Stimulated activated CD4-positive, alpha-beta T cell treated with anti-CD3 and anti-CD28 coated beads, Interleukin-15, amount 100 ng/mL, for 48 hours (primary cell): ENCODE measurements at regions not wholly inside any gene's neighbourhood (a gene's known extent, or its start where the extent isn't known, plus 50 kb on each side); places are given as distances from the start of the nearest gene placed in this dataset.
"Not testable (repeated sequence)": the region's sequence is repeated elsewhere in the genome, so short reads cannot be mapped to it uniquely, and the experiment has no call there.

Experiments used
- DNase-seq, 2 donors: peaks; one replicate each; pipeline ENCODE4 v3.0.0-alpha.2; 2020; ENCODE audit warnings: low read depth in 2 of 2

DNA sequence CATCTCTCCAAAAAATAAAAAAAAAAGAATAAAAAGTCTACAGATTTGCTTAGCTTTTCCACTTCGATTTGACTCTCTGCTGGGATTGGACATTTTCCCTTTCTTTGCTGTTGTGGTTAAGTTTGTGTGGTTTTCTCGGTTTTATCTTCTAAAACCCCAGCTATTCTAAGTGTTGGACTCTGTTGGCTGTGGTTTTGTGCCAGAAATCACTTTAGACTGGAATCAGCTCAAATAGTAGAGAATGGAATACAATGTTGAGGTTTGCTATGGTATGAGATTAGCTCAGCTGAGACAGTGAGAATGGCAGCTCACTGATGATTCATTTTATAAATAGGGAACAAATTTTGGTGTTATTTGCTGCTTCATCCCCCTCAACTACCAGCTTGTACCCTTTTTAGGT lies 116.0 kb downstream of the BUB3 start:
- no peak for DNase-seq

DNA sequence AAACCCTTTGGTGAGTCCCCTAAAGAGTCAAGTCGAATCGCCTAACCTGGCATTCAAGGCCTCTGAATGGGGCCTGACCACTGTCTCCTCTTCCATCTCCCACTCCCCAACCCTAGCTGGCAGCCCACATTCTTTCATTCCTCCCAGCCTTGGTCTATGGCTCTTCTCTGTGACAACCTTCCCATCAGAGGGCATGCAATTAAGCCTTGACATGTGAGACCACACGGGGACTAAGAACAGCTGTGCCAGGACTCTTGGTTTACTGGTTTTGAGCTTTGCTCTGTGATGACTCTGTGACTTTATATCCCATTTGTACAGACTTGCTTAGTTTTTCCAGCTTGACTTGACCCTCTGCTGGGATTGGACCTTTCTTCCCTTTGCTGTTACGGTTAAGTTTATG lies 116.6 kb downstream of the BUB3 start:
- DNase-seq, result no peak

DNA sequence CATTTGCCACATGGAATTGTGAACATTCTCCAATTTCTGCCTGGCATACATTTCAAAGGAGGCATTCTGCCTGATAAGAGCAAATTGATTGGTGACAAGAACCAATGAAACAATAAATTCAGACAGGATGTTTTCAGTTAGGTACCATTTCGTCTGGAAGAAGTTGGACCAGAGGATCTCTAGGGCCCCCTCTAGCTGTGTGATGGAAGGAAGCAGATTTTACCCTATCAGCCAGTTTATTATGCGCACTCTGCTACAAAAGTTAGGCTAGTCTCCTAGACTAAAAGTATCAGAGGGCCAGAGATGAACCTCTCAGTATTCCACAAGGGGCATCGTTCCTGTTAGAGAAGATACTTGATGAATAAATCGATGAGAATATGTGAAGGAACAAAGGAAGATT lies 118.0 kb downstream of the BUB3 start:
- no peak for DNase-seq

DNA sequence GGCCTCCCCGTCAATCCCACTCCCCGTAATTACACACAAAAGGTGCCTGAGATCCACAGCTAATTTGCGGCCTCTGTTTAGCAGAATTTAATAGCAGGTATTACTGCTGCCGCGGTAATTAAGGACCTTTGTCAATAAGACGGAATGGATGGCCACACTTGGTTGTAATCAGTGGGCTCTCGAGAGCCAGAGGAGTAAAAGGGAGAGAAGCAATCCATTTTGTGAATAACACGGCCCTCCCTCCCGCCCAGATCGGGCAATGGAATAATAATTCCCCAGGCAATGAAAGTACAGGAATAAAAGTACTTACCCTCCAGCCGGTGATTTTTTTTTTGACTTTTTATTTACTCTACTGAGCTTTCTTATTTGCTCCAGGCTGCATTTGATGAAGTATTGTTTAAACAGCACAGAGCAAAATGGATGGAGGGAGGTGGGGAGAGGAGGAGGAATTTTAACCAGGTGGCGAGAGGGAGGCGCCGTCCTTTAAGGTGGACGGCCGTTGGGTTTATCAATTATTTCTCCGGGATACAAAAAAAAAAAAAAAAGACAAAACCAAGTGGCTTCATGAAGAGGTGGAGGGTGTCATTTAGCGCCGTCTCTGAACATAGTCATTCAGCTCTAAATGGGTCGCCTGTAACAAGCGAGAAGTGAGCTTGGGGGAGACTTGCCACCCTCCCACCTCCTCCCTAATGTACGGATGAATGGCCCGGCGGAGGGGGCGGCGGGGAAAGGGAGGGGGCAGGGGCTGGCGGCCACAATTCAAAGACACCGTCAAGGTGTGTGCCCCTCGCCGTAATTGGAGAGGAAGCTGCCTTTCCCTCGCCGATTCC lies 120.3 kb downstream of the BUB3 start:
- DNase-seq, result no peak

DNA sequence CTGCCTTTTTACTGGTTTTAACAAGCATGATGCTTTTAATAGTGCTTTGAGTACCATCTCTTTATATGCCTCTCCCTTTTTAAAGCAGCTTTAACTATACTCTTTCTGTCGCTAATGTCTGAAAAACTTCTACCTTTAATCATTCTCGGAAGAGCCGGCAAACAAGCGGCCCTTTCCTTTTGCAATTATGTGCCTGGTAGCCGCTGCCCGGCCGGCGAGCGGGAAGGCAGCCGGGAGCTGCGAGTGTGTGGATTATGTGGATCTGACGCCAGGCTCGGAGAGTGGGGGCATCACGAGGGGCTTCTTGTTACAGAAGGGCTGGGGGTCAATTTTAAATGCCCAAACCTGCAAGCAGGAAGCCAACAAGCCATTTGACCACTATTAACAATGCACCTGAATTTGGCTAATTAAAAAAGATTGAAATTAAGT lies 120.9 kb downstream of the BUB3 start:
- no peak for DNase-seq

DNA sequence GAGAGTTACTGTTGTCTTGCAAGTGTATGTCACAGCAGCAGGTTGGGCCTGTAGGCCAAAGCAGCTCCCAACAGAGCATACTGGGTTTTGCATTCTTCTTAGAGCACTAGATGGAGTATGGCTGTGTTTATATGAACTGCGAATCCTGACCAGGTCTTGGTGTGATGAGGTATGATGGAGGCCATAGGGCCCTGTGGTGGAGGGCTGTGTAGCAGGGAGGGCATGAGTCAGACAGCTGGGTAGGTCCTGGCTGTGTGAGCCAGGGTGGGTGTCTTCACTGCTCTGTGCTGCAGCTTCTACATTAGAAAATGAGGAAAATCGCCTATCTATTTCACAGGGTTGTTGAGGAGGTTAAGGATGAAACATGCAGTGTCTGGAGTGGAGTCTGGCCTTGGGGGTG lies 124.2 kb downstream of the BUB3 start:
- no peak for DNase-seq

DNA sequence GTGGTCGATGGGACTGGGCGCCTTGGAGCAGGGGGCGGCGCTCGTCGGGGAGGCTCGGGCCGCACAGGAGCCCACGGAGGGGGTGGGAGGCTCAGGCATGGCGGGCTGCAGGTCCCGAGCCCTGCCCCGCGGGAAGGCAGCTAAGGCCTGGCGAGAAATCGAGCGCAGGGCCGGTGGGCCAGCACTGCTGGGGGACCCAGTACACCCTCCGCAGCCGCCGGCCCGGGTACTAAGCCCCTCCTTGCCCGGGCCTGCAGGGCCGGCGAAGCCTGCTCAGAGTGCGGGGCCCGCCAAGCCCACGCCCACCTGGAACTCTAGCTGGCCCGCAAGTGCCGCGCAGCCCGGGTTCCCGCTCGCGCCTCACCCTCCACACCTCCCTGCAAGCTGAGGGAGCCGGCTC lies 129.2 kb downstream of the BUB3 start:
- DNase-seq, result not testable (repeated sequence)

DNA sequence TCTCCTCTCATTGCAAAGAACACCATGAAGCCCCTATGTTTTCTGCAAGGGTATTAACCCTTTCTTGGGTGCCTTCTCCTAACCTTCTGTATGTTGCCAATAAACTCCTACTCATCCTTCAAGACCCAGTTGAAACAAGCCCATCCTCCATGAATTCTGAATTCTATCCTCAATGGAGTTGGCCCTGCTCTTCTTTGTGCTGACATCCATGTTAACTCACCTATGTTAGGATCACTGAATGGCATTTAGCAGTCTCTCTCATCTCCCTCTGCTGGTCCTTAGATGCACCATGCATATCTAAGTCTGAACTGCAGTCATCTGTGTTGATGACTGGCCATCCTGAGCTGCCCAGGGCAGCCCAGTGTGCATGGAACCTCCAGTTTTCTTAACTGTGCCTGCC lies 129.8 kb downstream of the BUB3 start:
- no peak for DNase-seq

DNA sequence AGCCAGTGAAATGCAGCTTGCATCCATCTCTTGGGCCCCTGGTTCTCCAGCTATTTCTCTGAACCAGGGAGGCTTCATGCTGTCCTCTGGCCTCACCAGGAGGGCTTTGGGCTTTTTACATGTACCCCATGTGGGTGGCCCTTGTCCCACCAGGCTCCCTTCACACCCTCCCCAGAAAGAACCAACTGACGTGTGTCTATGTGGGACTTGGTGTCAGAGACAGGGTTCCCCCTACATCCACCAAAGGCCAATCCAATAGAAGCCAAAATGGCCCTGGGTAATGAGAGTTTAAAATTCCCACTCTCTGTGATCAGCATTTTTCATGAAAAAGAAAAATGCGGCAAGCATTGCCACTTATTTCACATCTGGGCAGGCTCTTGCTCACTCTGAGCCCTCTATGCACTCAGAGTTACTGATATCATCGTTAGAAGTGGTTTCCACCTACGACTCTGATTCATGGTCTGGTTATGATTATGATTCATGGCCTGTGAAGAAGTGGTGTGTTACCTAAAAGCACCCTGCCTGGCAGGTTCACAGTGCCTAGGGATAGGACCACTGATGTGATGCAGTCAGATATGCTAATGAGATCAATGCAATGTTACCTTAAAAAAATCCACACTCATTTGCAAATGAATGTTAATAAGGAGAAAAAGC lies 133.5 kb downstream of the BUB3 start:
- DNase-seq, result peak; percentile 49 to 53

DNA sequence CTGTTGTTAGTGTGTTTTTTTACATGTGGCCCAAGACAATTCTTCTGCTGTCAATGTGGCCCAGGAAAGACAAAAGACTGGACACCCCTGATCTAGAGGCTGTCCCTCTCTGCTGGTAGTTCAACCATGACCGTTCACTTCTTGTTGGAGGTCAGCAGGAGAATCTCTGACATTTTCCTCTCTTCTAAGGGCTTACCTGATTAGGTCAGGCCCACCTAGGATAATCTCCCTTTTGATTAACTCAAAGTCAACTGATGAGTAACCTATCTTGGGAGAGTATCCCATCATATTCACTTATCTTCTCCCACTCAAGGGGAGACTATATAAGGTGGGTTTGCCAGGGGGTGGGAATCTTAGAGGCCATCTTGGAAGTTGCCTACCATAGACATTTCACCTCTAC lies 135.2 kb downstream of the BUB3 start:
- no peak for DNase-seq

DNA sequence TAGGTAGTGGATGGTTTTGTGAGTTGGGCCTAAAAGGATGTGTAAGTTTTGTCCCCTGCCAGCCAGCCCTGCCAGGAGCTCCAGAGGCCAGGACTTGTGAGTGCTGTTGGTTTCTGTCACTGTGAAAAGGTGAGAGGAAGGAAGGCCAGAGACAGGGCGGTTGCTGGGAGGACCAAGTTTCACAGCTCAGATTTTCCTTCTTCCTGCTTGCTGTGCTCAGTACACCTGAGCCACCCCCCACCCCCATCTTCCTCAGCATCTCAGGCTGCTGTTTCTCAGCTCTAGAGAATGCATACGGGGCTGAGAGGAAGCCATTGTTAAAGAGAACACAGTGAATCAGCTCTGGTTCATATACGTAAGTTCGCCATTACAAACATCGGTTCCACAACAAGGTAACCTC lies 139.9 kb downstream of the BUB3 start:
- no peak for DNase-seq

DNA sequence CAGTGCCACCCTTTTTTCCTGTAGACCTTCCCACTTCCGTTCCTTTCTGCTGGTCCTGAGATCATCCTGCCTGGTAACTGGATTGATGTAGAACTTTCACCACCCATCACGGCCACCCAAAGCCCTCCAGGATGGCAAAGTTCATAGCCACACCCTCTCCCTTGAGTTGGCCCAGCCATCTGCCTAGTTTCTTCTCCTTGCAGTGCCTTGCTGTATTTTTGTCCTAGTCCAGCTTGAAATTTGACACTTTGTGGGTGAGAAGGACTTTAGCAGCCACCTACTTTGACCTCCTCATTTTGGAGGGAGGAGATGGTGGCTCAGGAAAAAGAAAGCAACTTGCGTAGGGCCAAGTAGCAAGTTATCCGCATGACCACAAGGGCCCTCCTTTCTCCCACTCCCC lies 140.7 kb downstream of the BUB3 start:
- DNase-seq, result no peak

DNA sequence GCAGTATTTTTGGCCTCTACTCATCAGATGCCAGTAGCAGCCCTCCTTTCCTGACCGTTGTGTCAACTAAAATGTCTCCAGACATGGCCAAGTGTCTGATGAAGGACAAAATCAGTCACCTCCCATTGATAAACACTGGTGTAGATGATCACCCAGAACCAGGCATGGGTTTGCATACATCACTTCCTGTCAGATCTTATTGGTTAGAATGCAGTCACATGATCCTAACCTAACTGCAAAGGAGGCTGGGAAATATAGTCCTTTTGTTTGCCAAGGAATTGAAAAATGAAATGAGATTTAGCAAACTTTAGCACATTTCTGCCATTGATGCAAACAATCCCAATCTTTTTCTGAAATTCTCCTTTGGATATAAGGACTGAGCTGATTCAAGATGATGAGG lies 141.4 kb downstream of the BUB3 start:
- no peak for DNase-seq

DNA sequence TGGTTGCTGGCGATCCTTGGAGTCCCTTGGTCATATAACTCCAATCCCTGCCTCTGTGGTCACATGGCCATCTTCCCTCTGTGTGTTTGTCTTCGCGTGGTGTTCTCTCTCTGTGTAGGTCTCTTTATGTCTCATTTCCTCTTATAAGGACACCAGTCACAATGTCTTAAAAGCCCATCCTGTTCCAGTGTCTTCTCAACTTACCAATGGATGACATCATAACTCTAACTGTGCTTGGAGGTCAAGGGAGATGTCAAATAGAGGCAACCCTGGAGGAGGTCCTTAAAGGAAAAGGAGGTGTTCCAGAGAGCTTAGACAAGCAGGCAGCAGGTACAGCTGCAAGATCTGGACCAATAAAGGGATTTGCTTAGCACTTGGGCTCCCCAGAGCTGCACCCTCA lies 143.0 kb downstream of the BUB3 start:
- DNase-seq, result no peak

DNA sequence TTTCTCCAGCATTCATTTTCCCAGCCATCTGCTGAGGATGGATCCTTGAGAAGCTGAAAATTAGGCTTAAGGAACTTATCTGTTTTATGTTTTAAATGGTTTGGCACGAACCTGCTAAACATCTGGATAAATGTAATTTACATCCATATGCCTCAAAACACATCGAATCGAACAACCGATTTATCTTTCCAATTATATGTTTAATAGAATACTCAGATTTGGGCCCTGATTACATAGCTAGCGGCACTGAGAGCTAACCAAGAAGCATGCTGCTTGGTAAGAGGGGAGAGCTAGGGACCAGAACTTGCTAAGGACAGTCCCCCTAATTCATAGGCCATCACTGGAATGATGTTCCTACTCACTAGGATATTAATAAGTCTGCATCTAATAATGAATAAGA lies 144.4 kb downstream of the BUB3 start:
- no peak for DNase-seq

DNA sequence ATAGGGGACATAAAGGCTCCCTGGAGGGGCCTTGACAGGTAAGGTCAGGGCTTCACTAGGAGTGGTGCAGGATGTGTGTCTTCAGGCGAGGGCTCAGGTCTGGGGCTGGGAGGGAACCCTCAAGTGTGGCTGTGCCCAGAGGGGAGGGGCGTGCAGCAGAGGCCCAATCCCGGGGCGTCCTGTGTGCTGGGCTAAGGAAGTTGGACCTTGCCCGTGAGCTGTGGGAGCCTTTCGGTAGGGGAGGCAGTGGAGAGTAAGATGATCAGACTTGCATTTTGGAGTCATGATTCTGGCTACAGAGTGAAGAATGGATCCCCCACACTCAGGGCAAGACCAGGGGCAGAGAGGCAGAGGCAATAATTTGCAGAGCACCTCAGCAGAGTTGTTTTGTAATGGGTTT lies 145.4 kb downstream of the BUB3 start:
- DNase-seq, result no peak

DNA sequence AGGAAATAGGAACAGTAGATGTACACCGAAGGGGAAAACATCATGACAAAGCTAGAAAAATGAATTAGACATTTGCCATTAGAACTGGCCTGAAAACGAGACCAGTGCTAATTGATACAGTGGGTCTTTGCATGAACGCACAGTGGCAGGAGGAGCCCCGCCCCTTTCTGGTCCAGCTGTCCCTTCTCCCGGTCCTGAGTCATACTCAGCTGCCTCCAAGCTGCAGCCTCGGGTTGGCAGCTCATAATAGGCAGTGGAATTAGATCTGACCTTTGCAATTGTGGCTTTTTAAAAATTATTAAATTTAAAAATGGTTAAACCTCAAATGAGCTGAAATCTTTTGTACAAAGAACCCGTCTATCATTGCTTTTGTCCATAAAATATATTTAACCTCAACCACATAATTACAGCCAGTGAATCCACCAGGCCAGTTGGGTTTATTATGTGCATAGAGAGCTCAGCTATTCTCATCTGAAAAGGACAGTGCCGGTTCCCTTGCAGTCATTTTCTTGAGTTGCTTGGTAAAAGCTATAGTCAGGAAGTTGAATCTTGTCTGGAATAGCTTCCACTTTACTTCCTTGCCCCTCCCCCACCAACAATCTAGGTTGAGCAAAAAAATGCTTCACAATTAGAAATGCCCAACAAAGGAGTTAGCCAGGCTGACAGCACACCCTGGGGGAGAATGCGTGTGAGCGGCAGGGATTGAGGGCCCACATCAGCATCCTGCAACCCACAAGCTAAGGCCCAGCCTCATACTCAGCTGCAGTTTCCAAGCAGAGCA lies 147.1 kb downstream of the BUB3 start:
- no peak for DNase-seq

DNA sequence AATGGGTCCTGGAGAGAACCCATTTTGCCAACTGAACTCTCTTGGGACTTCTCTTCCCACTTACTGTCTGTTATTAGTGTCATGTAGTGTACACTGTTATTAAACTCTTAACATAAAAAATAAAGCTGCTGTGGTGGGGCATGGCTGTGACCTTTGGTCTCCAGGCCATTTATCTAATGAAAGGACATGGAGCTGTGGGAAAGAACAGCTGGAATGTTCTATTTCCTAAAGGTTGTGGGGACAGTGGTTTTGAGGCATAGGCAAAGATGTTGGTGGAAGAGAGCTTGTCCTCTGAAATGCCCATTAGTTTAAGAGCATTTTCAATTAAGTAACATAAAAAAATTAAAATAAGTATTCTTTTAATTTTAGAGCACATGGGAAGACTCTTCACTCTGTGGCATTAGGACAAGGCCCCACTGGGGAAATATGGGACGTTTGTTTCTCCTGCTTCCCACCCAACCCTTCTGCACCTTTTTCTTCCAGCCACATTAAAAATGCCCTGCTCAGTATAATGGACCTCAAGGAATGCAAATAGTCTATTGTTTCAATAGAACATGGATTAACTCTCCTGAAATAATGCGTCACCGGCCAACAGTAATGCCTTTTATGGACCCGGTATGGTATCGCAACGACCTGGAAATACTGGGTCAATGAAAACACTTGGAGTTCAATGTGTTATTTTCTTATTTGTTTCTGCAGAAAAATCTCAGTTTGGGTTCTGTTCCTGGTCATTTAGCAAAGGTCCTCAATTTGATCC lies 149.6 kb downstream of the BUB3 start:
- DNase-seq, result no peak

DNA sequence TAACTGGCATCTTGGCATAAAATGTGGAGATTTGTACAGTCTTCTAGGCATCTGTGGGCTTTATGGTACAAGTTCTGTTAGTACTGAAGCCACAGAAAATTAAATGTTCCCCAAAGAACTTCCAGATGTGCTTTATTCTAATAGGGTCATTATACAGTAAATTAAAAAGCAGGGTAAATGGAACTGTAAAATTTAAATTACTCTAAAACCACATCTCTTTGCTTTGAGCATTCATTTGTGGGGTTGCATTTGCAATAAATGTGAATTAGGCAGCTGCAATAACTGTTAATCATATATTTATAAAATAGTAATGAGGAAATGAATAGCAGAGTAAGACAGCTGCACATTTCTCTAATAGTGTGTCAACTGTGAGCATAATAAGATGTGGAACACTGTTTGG lies 151.5 kb downstream of the BUB3 start:
- DNase-seq, result no peak

DNA sequence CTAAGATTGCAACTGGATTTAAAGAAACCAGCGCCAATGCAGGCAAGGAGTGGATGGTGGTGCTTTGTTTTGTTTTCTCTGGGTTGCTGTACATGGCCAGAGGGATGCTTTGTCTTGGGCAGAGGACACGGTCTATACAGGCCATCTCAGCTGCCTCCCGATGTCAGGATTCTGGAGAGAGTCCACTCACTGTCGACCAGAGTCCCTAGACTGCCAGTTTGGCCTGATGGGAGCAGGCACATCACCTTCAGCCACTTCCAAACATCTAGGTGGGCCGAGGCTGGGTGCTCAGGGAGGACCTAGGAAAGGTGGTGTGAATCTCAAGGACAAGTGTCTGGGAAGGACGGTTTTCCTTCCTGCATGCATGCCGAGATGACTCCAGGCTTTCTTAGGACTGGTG lies 152.1 kb downstream of the BUB3 start:
- no peak for DNase-seq

DNA sequence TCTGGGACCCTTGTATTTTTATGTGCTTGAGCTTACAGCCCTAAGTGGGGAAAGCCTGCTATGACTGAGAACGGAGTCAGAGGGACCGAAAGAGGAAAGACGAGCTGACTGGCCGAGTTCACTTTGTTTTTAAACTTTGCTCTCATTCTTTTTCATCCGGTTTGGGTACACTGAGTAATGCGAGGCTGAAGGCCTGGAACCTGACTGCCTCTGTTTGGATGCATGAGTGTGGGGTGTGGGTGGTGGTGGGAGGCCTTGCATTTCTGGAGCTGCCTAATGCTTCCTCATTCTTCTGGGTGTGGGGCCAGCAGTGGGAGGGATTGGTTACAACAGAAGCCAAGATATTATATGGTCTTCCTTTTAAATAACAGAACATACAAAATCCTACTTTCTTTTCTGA lies 155.5 kb downstream of the BUB3 start:
- no peak for DNase-seq

DNA sequence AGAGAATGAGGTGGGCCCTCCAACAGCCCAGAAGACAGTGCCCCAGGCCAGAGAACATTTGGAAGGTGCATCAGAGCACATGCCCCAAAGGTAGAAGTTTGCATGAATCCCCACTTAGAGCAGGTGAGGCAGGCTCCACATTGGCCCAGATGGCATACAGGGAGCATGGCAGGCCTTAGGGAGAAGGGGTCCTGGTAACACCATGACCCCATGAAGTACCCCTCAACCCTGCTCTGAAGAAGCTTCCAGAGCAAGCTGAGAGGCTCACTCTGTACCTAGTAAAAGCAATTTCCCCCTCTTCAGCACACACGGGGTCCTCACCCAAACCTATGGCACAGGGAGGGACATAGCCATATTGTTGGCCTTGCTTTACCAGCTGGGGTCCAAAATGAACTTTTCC lies 162.6 kb downstream of the BUB3 start:
- DNase-seq, result no peak
